ENCODE measurements at regions not wholly inside any gene's neighbourhood (a gene's known extent, or its start where the extent isn't known, plus 50 kb on each side); places are given as distances from the start of the nearest gene placed in this dataset.

GRCh38 chr4:106585915-106586349, 217.4 kb upstream of the GIMD1 start:
- TF ChIP-seq SUZ12 (IDR thresholded peaks at IDR 0.05; ENCODE audit: extremely low read depth, insufficient read depth, insufficient read length), result no peak
- TF ChIP-seq ZNF274 (IDR thresholded peaks at IDR 0.05; ENCODE audit: low read depth, low read length), result no peak
- no peak for TF ChIP-seq YY1 (IDR thresholded peaks at IDR 0.05; ENCODE audit: insufficient read depth, insufficient read length)
- no peak overlapping the region for H3K4me3 ChIP-seq (ENCODE audit: insufficient read length, low read depth)
- no peaks in the 10 kb centered on the region for H3K9me3 ChIP-seq (ENCODE audit: insufficient read depth, low read length)
- H3K27me3 ChIP-seq (ENCODE audit: insufficient read depth, insufficient read length), result no peaks in the 10 kb centered on the region
- no peak for DNase-seq (ENCODE audit: low read depth, low spot score)
- no peaks in the 10 kb centered on the region for H3K4me1 ChIP-seq (ENCODE audit: insufficient read depth, insufficient read length)
- H3K36me3 ChIP-seq (ENCODE audit: insufficient read depth, insufficient read length, low read length), result no peaks in the 10 kb centered on the region
- no peak overlapping the region for H3K9ac ChIP-seq (ENCODE audit: insufficient read length, low read depth)

GRCh38 chr4:106584337-106584989, 215.9 kb upstream of the GIMD1 start:
- Histone ChIP-seq H3K9ac (ENCODE audit: insufficient read length, low read depth) (no peak overlapping the region), H3K9me3 (ENCODE audit: insufficient read depth, low read length) (no peaks in the 10 kb centered on the region), H3K27me3 (ENCODE audit: insufficient read depth, insufficient read length) (no peaks in the 10 kb centered on the region), H3K36me3 (ENCODE audit: insufficient read depth, insufficient read length, low read length) (no peaks in the 10 kb centered on the region), H3K4me3 (ENCODE audit: insufficient read length, low read depth) (no peak overlapping the region), H3K4me1 (ENCODE audit: insufficient read depth, insufficient read length) (no peaks in the 10 kb centered on the region)
- no peak for DNase-seq (ENCODE audit: low read depth, low spot score)
- TF ChIP-seq SUZ12 (IDR thresholded peaks at IDR 0.05; ENCODE audit: extremely low read depth, insufficient read depth, insufficient read length) (no peak), YY1 (IDR thresholded peaks at IDR 0.05; ENCODE audit: insufficient read depth, insufficient read length) (no peak), ZNF274 (IDR thresholded peaks at IDR 0.05; ENCODE audit: low read depth, low read length) (no peak)

GRCh38 chr4:106583567-106583966, 215.0 kb upstream of the GIMD1 start:
- no peak overlapping the region for H3K9ac ChIP-seq (ENCODE audit: insufficient read length, low read depth)
- H3K4me1 ChIP-seq (ENCODE audit: insufficient read depth, insufficient read length), result no peaks in the 10 kb centered on the region
- no peak for DNase-seq (ENCODE audit: low read depth, low spot score)
- TF ChIP-seq SUZ12 (IDR thresholded peaks at IDR 0.05; ENCODE audit: extremely low read depth, insufficient read depth, insufficient read length) (no peak), ZNF274 (IDR thresholded peaks at IDR 0.05; ENCODE audit: low read depth, low read length) (no peak), YY1 (IDR thresholded peaks at IDR 0.05; ENCODE audit: insufficient read depth, insufficient read length) (no peak)
- no peaks in the 10 kb centered on the region for H3K9me3 ChIP-seq (ENCODE audit: insufficient read depth, low read length)
- no peak overlapping the region for H3K4me3 ChIP-seq (ENCODE audit: insufficient read length, low read depth)
- H3K27me3 ChIP-seq (ENCODE audit: insufficient read depth, insufficient read length), result no peaks in the 10 kb centered on the region
- no peaks in the 10 kb centered on the region for H3K36me3 ChIP-seq (ENCODE audit: insufficient read depth, insufficient read length, low read length)

GRCh38 chr4:106583108-106583507, 214.5 kb upstream of the GIMD1 start:
- Histone ChIP-seq H3K4me1 (ENCODE audit: insufficient read depth, insufficient read length) (no peaks in the 10 kb centered on the region), H3K4me3 (ENCODE audit: insufficient read length, low read depth) (no peak overlapping the region)
- TF ChIP-seq SUZ12 (IDR thresholded peaks at IDR 0.05; ENCODE audit: extremely low read depth, insufficient read depth, insufficient read length) (no peak), ZNF274 (IDR thresholded peaks at IDR 0.05; ENCODE audit: low read depth, low read length) (no peak), YY1 (IDR thresholded peaks at IDR 0.05; ENCODE audit: insufficient read depth, insufficient read length) (no peak)

GRCh38 chr4:106582103-106582502, 213.5 kb upstream of the GIMD1 start:
- Histone ChIP-seq H3K9me3 (ENCODE audit: insufficient read depth, low read length) (no peaks in the 10 kb centered on the region), H3K27me3 (ENCODE audit: insufficient read depth, insufficient read length) (no peaks in the 10 kb centered on the region), H3K36me3 (ENCODE audit: insufficient read depth, insufficient read length, low read length) (no peaks in the 10 kb centered on the region), H3K9ac (ENCODE audit: insufficient read length, low read depth) (no peak overlapping the region), H3K4me1 (ENCODE audit: insufficient read depth, insufficient read length) (no peaks in the 10 kb centered on the region), H3K4me3 (ENCODE audit: insufficient read length, low read depth) (no peak overlapping the region)
- DNase-seq (ENCODE audit: low read depth, low spot score), result no peak
- no peak for TF ChIP-seq SUZ12 (IDR thresholded peaks at IDR 0.05; ENCODE audit: extremely low read depth, insufficient read depth, insufficient read length)
- TF ChIP-seq YY1 (IDR thresholded peaks at IDR 0.05; ENCODE audit: insufficient read depth, insufficient read length), result no peak
- no peak for TF ChIP-seq ZNF274 (IDR thresholded peaks at IDR 0.05; ENCODE audit: low read depth, low read length)

More at GRCh38 chr4:106583108-106583507, 214.5 kb upstream of the GIMD1 start:
- no peaks in the 10 kb centered on the region for H3K9me3 ChIP-seq (ENCODE audit: insufficient read depth, low read length)
- no peaks in the 10 kb centered on the region for H3K27me3 ChIP-seq (ENCODE audit: insufficient read depth, insufficient read length)
- no peaks in the 10 kb centered on the region for H3K36me3 ChIP-seq (ENCODE audit: insufficient read depth, insufficient read length, low read length)
- no peak overlapping the region for H3K9ac ChIP-seq (ENCODE audit: insufficient read length, low read depth)
- DNase-seq (ENCODE audit: low read depth, low spot score), result no peak

- Histone ChIP-seq H3K27me3 (ENCODE audit: insufficient read depth, insufficient read length) (no peaks in the 10 kb centered on the region), H3K4me1 (ENCODE audit: insufficient read depth, insufficient read length) (no peaks in the 10 kb centered on the region), H3K9me3 (ENCODE audit: insufficient read depth, low read length) (no peaks in the 10 kb centered on the region), H3K9ac (ENCODE audit: insufficient read length, low read depth) (no peak overlapping the region), H3K36me3 (ENCODE audit: insufficient read depth, insufficient read length, low read length) (no peaks in the 10 kb centered on the region), H3K4me3 (ENCODE audit: insufficient read length, low read depth) (no peak overlapping the region)
- TF ChIP-seq ZNF274 (IDR thresholded peaks at IDR 0.05; ENCODE audit: low read depth, low read length), result no peak
- no peak for TF ChIP-seq SUZ12 (IDR thresholded peaks at IDR 0.05; ENCODE audit: extremely low read depth, insufficient read depth, insufficient read length)
- no peak for TF ChIP-seq YY1 (IDR thresholded peaks at IDR 0.05; ENCODE audit: insufficient read depth, insufficient read length)
- DNase-seq (ENCODE audit: low read depth, low spot score), result no peak
Measured at GRCh38 chr4:106579236-106579635, 210.7 kb upstream of the GIMD1 start.

GRCh38 chr4:106569146-106570031, 200.8 kb upstream of the GIMD1 start:
- no peak for DNase-seq (ENCODE audit: low read depth, low spot score)
- H3K27me3 ChIP-seq (ENCODE audit: insufficient read depth, insufficient read length), result no peaks in the 10 kb centered on the region
- no peaks in the 10 kb centered on the region for H3K9me3 ChIP-seq (ENCODE audit: insufficient read depth, low read length)
- no peak overlapping the region for H3K9ac ChIP-seq (ENCODE audit: insufficient read length, low read depth)
- H3K36me3 ChIP-seq (ENCODE audit: insufficient read depth, insufficient read length, low read length), result no peaks in the 10 kb centered on the region
- TF ChIP-seq YY1 (IDR thresholded peaks at IDR 0.05; ENCODE audit: insufficient read depth, insufficient read length), result no peak
- TF ChIP-seq SUZ12 (IDR thresholded peaks at IDR 0.05; ENCODE audit: extremely low read depth, insufficient read depth, insufficient read length), result no peak
- no peak for TF ChIP-seq ZNF274 (IDR thresholded peaks at IDR 0.05; ENCODE audit: low read depth, low read length)
- no peak overlapping the region for H3K4me3 ChIP-seq (ENCODE audit: insufficient read length, low read depth)
- no peaks in the 10 kb centered on the region for H3K4me1 ChIP-seq (ENCODE audit: insufficient read depth, insufficient read length)
